HG03558 (cell line): ENCODE measurements at regions not wholly inside any gene's neighbourhood (a gene's known extent, or its start where the extent isn't known, plus 50 kb on each side); places are given as distances from the start of the nearest gene placed in this dataset.
"Not testable (repeated sequence)": the region's sequence is repeated elsewhere in the genome, so short reads cannot be mapped to it uniquely, and the experiment has no call there.

Experiments used
- ATAC-seq: cut with Tn5 transposase; IDR thresholded peaks from one replicate; pipeline ENCODE4 v1.9.1; 2021; ENCODE audit warnings: moderate number of reproducible peaks; ENCODE audit not compliant: unreplicated experiment; ENCODE audit errors: extremely low read depth

GRCh38 chr16:60120586-60120985 lies 1386.5 kb upstream of the GOT2 start:
- ATAC-seq: no peak

DNA sequence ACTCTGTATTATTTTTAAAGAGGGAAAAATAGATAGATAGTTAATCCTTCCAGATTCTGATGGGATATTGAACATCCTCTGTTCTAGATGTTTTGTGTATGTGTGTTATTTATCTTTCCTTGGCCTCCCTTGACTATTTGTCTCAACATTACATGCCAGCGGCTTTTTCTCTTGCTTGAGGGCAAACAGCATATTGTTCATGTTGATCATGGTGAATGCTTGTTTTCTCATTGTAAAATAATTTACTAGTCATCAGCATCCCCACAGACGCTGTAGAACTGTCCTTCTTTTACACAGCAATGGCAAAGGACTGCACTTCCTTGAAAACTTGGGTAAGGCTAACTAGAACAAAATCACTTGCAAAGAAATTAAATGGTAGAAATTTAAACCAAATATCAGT lies 1376.4 kb upstream of the GOT2 start:
- ATAC-seq: no peak

DNA sequence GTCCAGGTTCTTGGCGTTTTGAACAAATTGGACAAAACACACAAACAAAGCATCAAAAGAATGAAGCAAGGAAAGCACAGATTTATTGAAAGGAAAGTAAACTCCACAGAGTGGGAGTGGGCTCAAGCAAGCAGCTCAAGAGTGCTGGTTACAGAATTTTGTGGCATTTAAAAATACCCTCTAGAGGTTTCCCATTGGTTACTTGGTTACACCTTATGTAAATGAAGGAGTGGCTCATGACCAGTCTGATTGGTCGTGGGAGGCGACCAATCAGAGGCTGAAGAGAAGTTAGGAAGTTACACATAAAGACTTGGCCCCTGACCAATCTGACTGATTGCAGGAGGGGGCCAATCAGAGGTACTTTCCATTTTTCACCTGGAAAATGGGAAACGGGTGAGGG lies 1373.8 kb upstream of the GOT2 start:
- no peak for ATAC-seq

DNA sequence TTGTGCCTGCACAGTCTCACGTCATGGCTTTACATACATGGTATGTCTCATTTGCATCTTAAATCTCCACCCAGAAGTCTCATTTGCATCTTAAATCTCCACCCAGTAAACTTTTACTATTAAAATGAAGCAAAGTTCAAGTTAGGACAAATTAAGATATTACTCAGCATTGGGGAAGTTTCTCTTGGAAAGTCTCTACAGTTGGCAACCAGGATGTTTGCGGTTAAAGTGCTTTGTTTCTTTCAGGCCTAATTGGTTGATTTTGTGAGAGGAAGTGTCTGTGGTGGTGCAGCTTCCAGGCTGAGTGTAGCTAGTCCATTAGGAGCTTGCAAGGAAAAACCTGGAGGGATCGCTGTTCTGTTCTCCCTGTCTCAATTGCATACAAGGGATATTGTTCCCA lies 1373.3 kb upstream of the GOT2 start:
- ATAC-seq: no peak

GRCh38 chr16:60100371-60100770 lies 1366.3 kb upstream of the GOT2 start:
- no peak for ATAC-seq

DNA sequence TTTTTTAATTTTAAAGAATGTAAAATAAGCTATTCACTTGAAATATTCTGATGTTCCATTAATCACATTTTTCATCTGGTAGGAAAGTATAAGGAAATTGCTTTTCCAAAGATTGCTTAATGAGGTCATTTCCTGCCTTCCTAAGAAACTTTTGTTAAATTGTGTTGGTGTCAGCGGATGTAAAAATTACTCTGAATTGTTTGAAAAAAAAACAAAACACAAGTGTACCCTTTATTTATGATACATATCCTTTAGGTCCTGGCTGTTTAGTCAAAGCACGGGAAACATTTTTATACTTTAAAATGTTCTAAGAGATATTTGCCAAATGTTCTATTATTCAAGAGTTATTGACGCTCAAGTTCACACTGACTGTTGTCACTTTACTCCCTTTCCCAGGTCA lies 1357.4 kb upstream of the GOT2 start:
- ATAC-seq: no peak

DNA sequence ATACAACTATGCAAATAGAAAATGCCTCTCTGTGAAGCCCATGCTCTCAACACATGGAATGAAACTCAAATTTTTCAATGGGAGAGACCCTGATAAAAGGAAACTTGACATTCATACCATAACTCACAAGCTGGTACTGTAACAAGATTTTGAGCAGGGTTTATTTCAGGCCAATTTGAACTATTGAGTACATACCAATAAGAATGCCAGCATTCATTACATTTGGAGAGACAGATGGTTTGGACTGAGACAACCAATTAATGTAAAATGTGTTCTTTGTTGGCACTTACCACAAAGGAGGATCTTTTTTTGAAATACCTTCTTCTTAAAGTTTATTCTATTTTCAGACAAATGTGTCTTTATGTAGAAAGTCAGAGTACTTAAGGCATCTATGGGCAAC lies 1357.0 kb upstream of the GOT2 start:
- no peak for ATAC-seq

DNA sequence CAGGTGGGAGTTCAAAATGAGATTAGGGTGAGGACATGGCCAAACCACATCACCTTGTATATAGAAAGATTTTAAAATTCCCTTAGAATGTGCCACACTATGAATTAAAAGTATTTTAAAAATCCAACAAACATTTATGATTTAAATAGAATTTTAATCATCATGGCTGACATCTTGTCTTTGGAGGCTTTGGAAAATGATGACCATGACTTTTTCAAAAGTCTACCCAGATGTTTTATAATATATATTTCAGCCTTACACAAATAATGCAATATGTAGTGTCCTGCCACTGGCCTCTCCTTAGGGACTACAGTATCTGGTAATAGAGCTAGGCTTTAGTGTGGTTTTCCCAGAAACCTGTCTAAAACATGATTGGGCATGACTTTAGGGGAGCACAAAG lies 1353.4 kb upstream of the GOT2 start:
- ATAC-seq: no peak

GRCh38 chr16:60078819-60079218 lies 1344.7 kb upstream of the GOT2 start:
- not testable (repeated sequence) for ATAC-seq

DNA sequence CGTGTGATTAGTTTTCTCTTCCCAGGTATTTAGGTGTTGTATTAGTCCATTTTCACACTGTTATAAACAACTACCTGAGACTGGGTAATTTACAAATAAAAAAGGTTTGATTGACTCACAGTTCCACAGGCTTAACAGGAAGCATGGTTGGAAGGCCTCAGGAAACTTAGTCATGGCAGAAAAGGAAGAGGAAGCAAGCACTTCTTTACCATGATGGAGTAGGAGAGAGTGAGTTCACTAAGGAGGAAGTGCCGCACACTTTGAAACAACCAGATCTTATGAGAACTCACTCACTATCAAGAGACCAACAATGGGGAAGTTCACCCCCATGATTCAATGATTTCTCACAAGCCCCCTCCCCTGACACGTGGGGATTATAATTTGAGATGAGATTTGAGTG lies 1343.7 kb upstream of the GOT2 start:
- ATAC-seq: no peak

- no peak for ATAC-seq
These were observed 1340.3 kb upstream of the GOT2 start for GRCh38 chr16:60074378-60074777.

- ATAC-seq: no peak
These were observed 1339.3 kb upstream of the GOT2 start for GRCh38 chr16:60073376-60073775.

DNA sequence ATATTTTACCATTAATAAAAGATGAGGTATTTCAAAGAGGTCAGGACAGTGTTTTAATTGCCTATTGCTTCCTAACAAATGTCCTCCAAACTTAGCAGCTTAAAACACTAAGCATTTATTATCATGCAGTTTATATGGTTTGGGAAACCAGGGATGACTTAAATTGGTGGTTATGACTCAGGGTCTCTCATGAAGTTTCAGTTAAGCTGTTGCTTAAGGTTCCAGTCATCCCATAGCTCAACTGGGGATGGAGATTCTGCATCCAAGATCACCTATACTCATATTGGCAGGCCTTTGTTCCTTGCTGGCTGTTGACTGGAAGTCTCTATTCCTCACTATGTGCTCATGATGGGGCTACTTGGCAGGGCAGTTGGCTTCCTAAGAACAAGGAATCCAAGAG lies 1329.9 kb upstream of the GOT2 start:
- no peak for ATAC-seq

DNA sequence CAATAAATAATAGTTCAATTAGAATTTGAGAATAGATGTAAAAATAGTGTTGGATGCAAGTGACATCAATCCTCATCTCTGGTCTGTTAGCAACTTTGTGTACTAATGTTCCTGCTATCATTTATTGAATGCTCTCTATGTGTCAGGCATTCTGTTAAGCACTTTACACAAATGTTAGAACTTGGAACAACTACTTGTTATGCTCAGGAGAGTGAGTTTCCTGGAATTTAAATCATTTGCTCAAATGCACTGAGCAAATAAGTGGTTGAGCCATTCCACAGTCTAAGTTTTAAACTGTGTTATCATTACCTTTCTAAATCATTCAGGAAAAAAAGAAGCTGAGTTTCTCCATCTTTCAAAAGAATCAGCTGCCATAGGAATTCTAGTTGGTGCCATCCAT lies 1327.3 kb upstream of the GOT2 start:
- no peak for ATAC-seq

- ATAC-seq: no peak
These were observed 1326.6 kb upstream of the GOT2 start for GRCh38 chr16:60060731-60061130.

GRCh38 chr16:60059141-60059540 lies 1325.0 kb upstream of the GOT2 start:
- no peak for ATAC-seq

DNA sequence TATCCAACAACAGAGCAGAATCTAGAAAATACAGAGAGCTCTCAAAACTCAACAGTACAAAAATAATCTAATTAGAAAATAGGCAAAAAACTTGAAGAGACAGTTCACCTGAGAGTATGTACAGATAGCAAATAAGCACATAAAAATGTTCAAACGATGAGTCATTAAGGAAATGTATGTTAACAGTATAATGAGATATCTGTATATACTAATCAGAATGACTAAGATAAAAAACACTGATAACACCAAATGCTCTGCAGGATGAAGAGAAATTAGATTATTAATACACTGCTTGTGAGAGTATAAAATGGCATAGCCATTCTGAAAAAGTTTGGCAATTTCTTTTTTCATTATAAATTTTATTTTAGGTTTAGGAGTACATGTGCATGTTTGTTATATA lies 1307.6 kb upstream of the GOT2 start:
- no peak for ATAC-seq

DNA sequence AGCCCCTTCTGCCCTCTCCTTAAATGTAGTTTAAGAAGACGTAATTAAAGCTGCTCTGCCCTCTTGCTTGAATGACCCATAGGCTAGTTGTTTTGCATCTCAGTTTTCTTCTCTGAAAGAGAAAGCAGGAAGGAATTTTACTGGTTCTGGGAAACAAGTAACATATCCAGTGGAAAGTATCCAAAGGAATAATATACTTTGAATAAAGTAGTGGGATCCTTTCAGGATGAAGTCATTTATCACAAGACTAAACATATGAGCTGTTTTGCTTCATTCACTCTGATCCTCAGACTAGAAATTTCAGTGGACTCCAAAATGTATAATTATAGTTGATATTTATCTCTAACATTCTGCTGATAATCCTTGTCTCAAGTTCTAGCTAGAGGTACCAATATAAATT lies 1297.6 kb upstream of the GOT2 start:
- no peak for ATAC-seq

- ATAC-seq: no peak
These were observed 1293.2 kb upstream of the GOT2 start for GRCh38 chr16:60027351-60027750.

DNA sequence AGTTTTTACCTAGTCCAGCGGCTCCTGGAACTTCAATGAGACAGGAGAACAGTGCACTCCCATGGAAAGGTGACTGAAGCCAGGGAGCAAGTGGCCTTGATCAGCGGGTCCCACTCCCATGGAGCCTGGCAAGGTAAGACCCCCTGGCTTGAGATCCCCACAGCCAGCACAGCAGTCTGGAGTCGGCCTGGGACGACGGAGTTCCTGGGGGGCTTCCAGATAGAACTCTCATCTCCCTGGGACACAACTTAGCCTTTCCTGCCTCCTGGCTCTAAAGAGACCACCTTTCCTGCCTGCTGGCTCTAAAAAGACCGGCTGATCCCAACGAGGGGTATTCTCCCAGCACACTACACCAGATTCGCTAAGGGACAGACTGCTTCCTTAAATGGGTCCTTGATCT lies 1279.0 kb upstream of the GOT2 start:
- ATAC-seq: no peak

GRCh38 chr16:60001523-60001922 lies 1267.4 kb upstream of the GOT2 start:
- ATAC-seq: no peak

DNA sequence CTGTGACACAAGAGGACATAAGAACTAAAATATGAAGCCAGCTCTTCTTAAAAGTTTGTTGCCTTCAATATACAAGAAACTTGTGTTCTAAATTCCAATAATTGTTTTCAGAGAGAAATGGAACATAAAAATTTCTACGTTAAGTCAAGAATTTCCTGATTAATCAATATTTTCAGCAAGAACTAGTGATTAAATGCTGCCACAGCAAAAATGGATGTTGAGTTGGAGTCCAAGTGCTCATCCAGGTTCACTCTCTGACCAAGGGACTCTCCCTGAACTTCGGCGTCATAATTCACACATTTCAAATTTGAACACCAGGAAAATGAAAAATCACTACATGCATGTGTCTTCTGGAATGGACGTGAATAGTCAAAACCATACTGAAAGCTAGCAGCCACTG lies 1263.6 kb upstream of the GOT2 start:
- no peak for ATAC-seq

DNA sequence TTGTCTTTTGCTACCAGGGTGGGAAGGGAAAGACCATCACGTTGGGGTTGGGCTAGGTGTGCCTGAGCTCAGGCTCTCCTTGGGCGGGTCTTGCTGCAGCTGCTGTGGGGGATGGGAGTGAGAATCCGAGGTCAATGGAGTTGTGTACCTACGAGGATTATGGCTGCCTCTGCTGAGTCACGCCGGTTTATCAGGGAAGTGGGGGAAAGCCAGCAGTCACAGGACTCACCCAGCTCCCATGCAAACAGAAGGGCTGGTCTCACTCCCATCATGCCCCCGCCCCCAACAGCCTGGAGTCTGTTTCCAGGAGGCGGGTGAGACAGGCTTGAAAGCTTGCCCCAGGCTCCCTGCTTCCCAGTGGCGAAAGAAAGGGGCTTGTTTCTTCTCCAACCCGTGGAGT lies 1259.0 kb upstream of the GOT2 start:
- no peak for ATAC-seq
